HEK293T (cell line): ENCODE measurements at regions not wholly inside any gene's neighbourhood (a gene's known extent, or its start where the extent isn't known, plus 50 kb on each side); places are given as distances from the start of the nearest gene placed in this dataset.

Source experiments
- BHLHE40 ChIP-seq: fragments of 450-650 bp; IDR thresholded peaks from 2 replicates; pipeline ENCODE4 v1.6.1; 2016; ENCODE audit warnings: mild to moderate bottlenecking, moderate library complexity, borderline replicate concordance
- CTBP1 ChIP-seq: fragments of 450-650 bp; IDR thresholded peaks from 2 replicates; pipeline ENCODE4 v1.6.1; 2016; ENCODE audit warnings: borderline replicate concordance
- FOXM1 ChIP-seq: fragments of 450-650 bp; IDR thresholded peaks from 2 replicates; pipeline ENCODE4 v1.6.1; 2017; ENCODE audit warnings: mild to moderate bottlenecking, borderline replicate concordance
- L3MBTL2 ChIP-seq: fragments of 450-650 bp; conservative IDR thresholded peaks from 2 replicates; pipeline ENCODE4 v1.6.1; 2016; ENCODE audit warnings: mild to moderate bottlenecking
- PKNOX1 ChIP-seq: fragments of 450-650 bp; IDR thresholded peaks from 2 replicates; pipeline ENCODE4 v1.6.1; 2016

- no peak for TF ChIP-seq BHLHE40
- TF ChIP-seq FOXM1: no peak
- TF ChIP-seq L3MBTL2: no peak
- no peak for TF ChIP-seq PKNOX1
- no peak for TF ChIP-seq CTBP1
These were observed 144.3 kb upstream of the FRY start for GRCh38 chr13:31887286-31887685.
